ENCODE measurements at regions not wholly inside any gene's neighbourhood (a gene's known extent, or its start where the extent isn't known, plus 50 kb on each side); places are given as distances from the start of the nearest gene placed in this dataset.

DNA sequence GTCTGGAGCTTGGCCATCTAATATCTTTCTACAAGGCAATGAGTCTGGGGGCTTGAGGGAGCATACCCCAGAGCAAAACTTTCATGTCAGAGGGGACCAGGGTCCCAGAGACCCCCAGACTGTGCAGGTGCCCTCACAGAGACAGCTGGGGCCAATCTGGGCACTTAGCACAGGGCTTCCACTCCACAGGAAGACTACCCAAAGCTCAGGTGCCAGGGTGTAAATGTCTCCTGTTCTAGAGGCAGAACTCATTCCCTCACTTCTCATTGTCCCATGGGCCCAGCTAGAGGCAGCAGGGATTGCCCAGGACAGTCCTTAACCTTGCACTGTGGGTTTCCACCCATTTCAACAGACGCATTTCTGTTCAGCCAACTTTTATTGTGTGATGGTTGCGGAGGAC is 246.9 kb downstream of the ACTR3B start:
- no peaks in the 10 kb centered on the region for H3K36me3 Mint-ChIP-seq
- H3K9me3 ChIP-seq (ENCODE audit: low read depth), result no peaks in the 10 kb centered on the region
- H3K27me3 ChIP-seq, result no peaks in the 10 kb centered on the region
- H3K79me2 ChIP-seq (ENCODE audit: low read depth), result no peaks in the 10 kb centered on the region
- H3K4me3 ChIP-seq, result no peak overlapping the region
- H3K27ac Mint-ChIP-seq, result no peak overlapping the region
- H3K27ac ChIP-seq, result no peak overlapping the region
- H3K4me1 ChIP-seq, result no peaks in the 10 kb centered on the region
- H3K36me3 ChIP-seq, result no peaks in the 10 kb centered on the region
- H2AFZ ChIP-seq (replicated peaks), result no peak overlapping the region
- TF ChIP-seq EZH2 (IDR thresholded peaks at IDR 0.05) (no peak), EZH2phosphoT487 (IDR thresholded peaks at IDR 0.05) (no peak)
- TF ChIP-seq, protein P1, sequence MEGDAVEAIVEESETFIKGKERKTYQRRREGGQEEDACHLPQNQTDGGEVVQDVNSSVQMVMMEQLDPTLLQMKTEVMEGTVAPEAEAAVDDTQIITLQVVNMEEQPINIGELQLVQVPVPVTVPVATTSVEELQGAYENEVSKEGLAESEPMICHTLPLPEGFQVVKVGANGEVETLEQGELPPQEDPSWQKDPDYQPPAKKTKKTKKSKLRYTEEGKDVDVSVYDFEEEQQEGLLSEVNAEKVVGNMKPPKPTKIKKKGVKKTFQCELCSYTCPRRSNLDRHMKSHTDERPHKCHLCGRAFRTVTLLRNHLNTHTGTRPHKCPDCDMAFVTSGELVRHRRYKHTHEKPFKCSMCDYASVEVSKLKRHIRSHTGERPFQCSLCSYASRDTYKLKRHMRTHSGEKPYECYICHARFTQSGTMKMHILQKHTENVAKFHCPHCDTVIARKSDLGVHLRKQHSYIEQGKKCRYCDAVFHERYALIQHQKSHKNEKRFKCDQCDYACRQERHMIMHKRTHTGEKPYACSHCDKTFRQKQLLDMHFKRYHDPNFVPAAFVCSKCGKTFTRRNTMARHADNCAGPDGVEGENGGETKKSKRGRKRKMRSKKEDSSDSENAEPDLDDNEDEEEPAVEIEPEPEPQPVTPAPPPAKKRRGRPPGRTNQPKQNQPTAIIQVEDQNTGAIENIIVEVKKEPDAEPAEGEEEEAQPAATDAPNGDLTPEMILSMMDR (IDR thresholded peaks at IDR 0.05), result no peak
- H4K20me1 ChIP-seq (ENCODE audit: low read depth), result no peaks in the 10 kb centered on the region
- no peaks in the 10 kb centered on the region for H3F3A ChIP-seq (ENCODE audit: low read depth)
- peaks cover 7% of the 10 kb centered on the region for H3K27me3 Mint-ChIP-seq (ENCODE audit: insufficient read depth, low read depth)
- DNase-seq (ENCODE audit: low spot score), result no peak
- no peak overlapping the region for H3K4me2 ChIP-seq
- no peaks in the 10 kb centered on the region for H3K4me1 Mint-ChIP-seq
- no peak overlapping the region for H3K9ac ChIP-seq
- peaks cover 5% of the 10 kb centered on the region for H3K9me3 Mint-ChIP-seq
- no peak overlapping the region for H3K4me3 Mint-ChIP-seq

DNA sequence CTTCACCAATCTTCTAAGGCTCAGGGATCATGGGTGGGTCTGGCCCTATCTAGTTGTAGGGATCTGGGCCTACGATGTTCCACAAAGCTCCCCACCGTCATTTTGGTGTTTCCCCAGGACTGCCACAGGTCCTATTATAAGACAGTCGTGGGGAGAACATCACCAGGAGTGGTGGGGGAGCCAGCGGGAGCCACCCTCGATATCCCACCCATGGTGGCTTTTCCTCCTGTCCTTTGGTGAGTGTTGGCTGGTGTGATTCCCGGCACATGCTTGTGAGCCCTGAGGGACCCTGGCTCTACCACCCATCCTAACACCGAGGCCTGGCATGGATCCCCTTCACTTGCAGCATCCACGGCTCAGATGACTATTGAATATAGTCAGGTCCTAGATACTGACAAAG is 247.4 kb downstream of the ACTR3B start:
- Histone ChIP-seq H3K9ac (no peak overlapping the region), H3K9me3 (ENCODE audit: low read depth) (no peaks in the 10 kb centered on the region), H3K79me2 (ENCODE audit: low read depth) (no peaks in the 10 kb centered on the region), H3K4me2 (no peak overlapping the region), H3K36me3 (no peaks in the 10 kb centered on the region), H3F3A (ENCODE audit: low read depth) (no peaks in the 10 kb centered on the region), H2AFZ (replicated peaks) (no peak overlapping the region), H3K27me3 (no peaks in the 10 kb centered on the region), H3K4me1 (no peaks in the 10 kb centered on the region), H3K27ac (no peak overlapping the region), H3K4me3 (no peak overlapping the region), H4K20me1 (ENCODE audit: low read depth) (no peaks in the 10 kb centered on the region)
- peaks cover under 1% of the 10 kb centered on the region for H3K9me3 Mint-ChIP-seq
- TF ChIP-seq, protein P1 (IDR thresholded peaks at IDR 0.05), result no peak
- TF ChIP-seq EZH2 (IDR thresholded peaks at IDR 0.05) (no peak), EZH2phosphoT487 (IDR thresholded peaks at IDR 0.05) (no peak)
- no peak overlapping the region for H3K4me3 Mint-ChIP-seq
- H3K27ac Mint-ChIP-seq, result no peak overlapping the region
- H3K27me3 Mint-ChIP-seq (ENCODE audit: insufficient read depth, low read depth), result peaks cover 7% of the 10 kb centered on the region
- no peak for DNase-seq (ENCODE audit: low spot score)
- H3K36me3 Mint-ChIP-seq, result no peaks in the 10 kb centered on the region
- H3K4me1 Mint-ChIP-seq, result no peaks in the 10 kb centered on the region

DNA sequence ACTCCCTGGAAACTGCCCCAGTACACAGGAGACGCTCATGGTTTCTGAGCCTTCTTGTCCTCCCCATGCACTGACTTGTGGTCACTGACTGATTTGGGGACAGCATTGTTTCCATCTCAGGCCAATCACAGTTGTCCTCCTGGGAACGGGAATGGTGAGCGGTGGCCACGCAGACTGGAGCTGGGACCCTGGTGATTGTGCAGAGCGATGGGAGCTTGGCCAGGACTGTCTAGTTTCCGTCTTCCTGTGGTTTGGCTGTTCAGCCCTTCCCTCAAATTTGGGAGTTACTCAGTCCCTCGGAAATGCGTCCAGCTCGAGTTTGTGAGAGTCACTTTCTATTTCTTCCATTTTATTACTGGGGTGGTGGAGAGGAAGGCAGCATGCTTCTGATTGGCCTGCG is 250.9 kb downstream of the ACTR3B start:
- H3K27ac ChIP-seq, result no peak overlapping the region
- H3K9me3 ChIP-seq (ENCODE audit: low read depth), result no peaks in the 10 kb centered on the region
- Mint-ChIP-seq H3K27me3 (ENCODE audit: insufficient read depth, low read depth) (peaks cover 8% of the 10 kb centered on the region), H3K4me1 (peaks cover 3% of the 10 kb centered on the region), H3K9me3 (no peaks in the 10 kb centered on the region), H3K4me3 (no peak overlapping the region), H3K36me3 (no peaks in the 10 kb centered on the region), H3K27ac (no peak overlapping the region)
- TF ChIP-seq EZH2 (IDR thresholded peaks at IDR 0.05) (no peak), EZH2phosphoT487 (IDR thresholded peaks at IDR 0.05) (no peak)
- TF ChIP-seq, protein P1 (IDR thresholded peaks at IDR 0.05), result no peak
- H3K4me3 ChIP-seq, result no peak overlapping the region
- H4K20me1 ChIP-seq (ENCODE audit: low read depth), result no peaks in the 10 kb centered on the region
- H3F3A ChIP-seq (ENCODE audit: low read depth), result no peaks in the 10 kb centered on the region
- no peak overlapping the region for H3K9ac ChIP-seq
- no peak overlapping the region for H3K4me2 ChIP-seq
- H2AFZ ChIP-seq (replicated peaks), result no peak overlapping the region
- no peaks in the 10 kb centered on the region for H3K4me1 ChIP-seq
- H3K79me2 ChIP-seq (ENCODE audit: low read depth), result no peaks in the 10 kb centered on the region
- H3K36me3 ChIP-seq, result no peaks in the 10 kb centered on the region
- H3K27me3 ChIP-seq, result no peaks in the 10 kb centered on the region
- DNase-seq (ENCODE audit: low spot score), result no peak

Measured in neural progenitor cell (in vitro differentiated cells).